Lower leg skin (tissue), 3 donors: ENCODE measurements at regions not wholly inside any gene's neighbourhood (a gene's known extent, or its start where the extent isn't known, plus 50 kb on each side); places are given as distances from the start of the nearest gene placed in this dataset.

Source experiments
- CTCF ChIP-seq, 3 donors: fragments of 450-650 bp; IDR thresholded peaks; one replicate each; pipeline ENCODE4 v1.5.1; 2016; ENCODE audit warnings: antibody characterized with exemption in 3 of 3, mild to moderate bottlenecking in 3 of 3, moderate library complexity in 2 of 3
- POLR2A ChIP-seq, 2 donors: fragments of 450-650 bp; IDR thresholded peaks; one replicate each; pipeline ENCODE4 v1.6.1; 2016 to 2017; ENCODE audit warnings: antibody characterized with exemption in 2 of 2, mild to moderate bottlenecking in 1 of 2, moderate library complexity in 1 of 2

GRCh38 chr16:66103211-66103610 lies 263.3 kb upstream of the CDH5 start:
- TF ChIP-seq CTCF (IDR thresholded peaks at IDR 0.05) (no peak), POLR2A (IDR thresholded peaks at IDR 0.05) (no peak)
